ENCODE measurements at regions not wholly inside any gene's neighbourhood (a gene's known extent, or its start where the extent isn't known, plus 50 kb on each side); places are given as distances from the start of the nearest gene placed in this dataset.

- WGBS, 2 donors: 81 to 92% methylated on average over 22 of the region's 22 CpGs
- no peak for DNase-seq
These were observed 124.9 kb downstream of the OAT start for GRCh38 chr10:124293616-124294449.

GRCh38 chr10:124292911-124293615 lies 125.7 kb downstream of the OAT start:
- Histone ChIP-seq H3K36me3 (ENCODE audit: control insufficient read depth in 4 of 4, insufficient read depth in 4 of 4, low read length in 4 of 4) (no peaks in the 10 kb centered on the region), H3K9me3 (ENCODE audit: control insufficient read depth in 4 of 4, insufficient read depth in 3 of 4, low read length in 3 of 4) (peaks cover 0 to 2% (median 0%) of the 10 kb centered on the region in 4 donors), H3K27me3 (ENCODE audit: control insufficient read depth in 3 of 3, insufficient read depth in 3 of 3, low read length in 2 of 3) (no peaks in the 10 kb centered on the region), H3K27ac (ENCODE audit: low read depth in 1 of 2, low read length in 1 of 2) (no peak overlapping the region), H3K4me3 (no peak overlapping the region), H3K9ac (ENCODE audit: insufficient read depth in 1 of 2, low read length in 2 of 2) (no peak overlapping the region), H3K4me1 (ENCODE audit: control insufficient read depth in 5 of 5, insufficient read depth in 5 of 5, low read length in 5 of 5) (peaks cover 0 to 3% (median 0%) of the 10 kb centered on the region in 5 donors)
- ATAC-seq (ENCODE audit: insufficient read depth, low FRiP score) (no peak), DNase-seq (no peak)
- 94 to 97% methylated on average over 17 of the region's 17 CpGs for WGBS, 2 donors
- TF ChIP-seq CTCF (IDR thresholded peaks at IDR 0.05; ENCODE audit: control extremely low read depth, extremely low read depth): no peak

More at GRCh38 chr10:124293616-124294449, 124.9 kb downstream of the OAT start:
- Histone ChIP-seq H3K9me3 (ENCODE audit: control insufficient read depth in 4 of 4, insufficient read depth in 3 of 4, low read length in 3 of 4) (peaks cover 0 to 2% (median 0%) of the 10 kb centered on the region in 4 donors), H3K27me3 (ENCODE audit: control insufficient read depth in 3 of 3, insufficient read depth in 3 of 3, low read length in 2 of 3) (no peaks in the 10 kb centered on the region), H3K4me1 (ENCODE audit: control insufficient read depth in 5 of 5, insufficient read depth in 5 of 5, low read length in 5 of 5) (peaks cover 0 to 3% (median 0%) of the 10 kb centered on the region in 5 donors), H3K4me3 (no peak overlapping the region), H3K9ac (ENCODE audit: insufficient read depth in 1 of 2, low read length in 2 of 2) (no peak overlapping the region), H3K36me3 (ENCODE audit: control insufficient read depth in 4 of 4, insufficient read depth in 4 of 4, low read length in 4 of 4) (no peaks in the 10 kb centered on the region), H3K27ac (ENCODE audit: low read depth in 1 of 2, low read length in 1 of 2) (no peak overlapping the region)
- ATAC-seq (ENCODE audit: insufficient read depth, low FRiP score): no peak
- TF ChIP-seq CTCF (IDR thresholded peaks at IDR 0.05; ENCODE audit: control extremely low read depth, extremely low read depth): no peak

- H3K4me3 ChIP-seq: no peak overlapping the region
- H3K27ac ChIP-seq (ENCODE audit: low read depth in 1 of 2, low read length in 1 of 2): peak overlapping the region in 1 of 2 donors; percentile 54
- no peak for DNase-seq
- no peaks in the 10 kb centered on the region for H3K27me3 ChIP-seq (ENCODE audit: control insufficient read depth in 3 of 3, insufficient read depth in 3 of 3, low read length in 2 of 3)
- ATAC-seq (ENCODE audit: insufficient read depth, low FRiP score): peak; percentile 43
- whole genome bisulfite sequencing, 2 donors: 36 to 62% methylated on average over 13 to 14 of the region's 14 CpGs
- H3K9me3 ChIP-seq (ENCODE audit: control insufficient read depth in 4 of 4, insufficient read depth in 3 of 4, low read length in 3 of 4): peaks cover 0 to 2% (median 0%) of the 10 kb centered on the region in 4 donors
- no peak overlapping the region for H3K9ac ChIP-seq (ENCODE audit: insufficient read depth in 1 of 2, low read length in 2 of 2)
- TF ChIP-seq CTCF (IDR thresholded peaks at IDR 0.05; ENCODE audit: control extremely low read depth, extremely low read depth): no peak
- peaks cover 0 to 3% (median 0%) of the 10 kb centered on the region in 5 donors for H3K4me1 ChIP-seq (ENCODE audit: control insufficient read depth in 5 of 5, insufficient read depth in 5 of 5, low read length in 5 of 5)
- no peaks in the 10 kb centered on the region for H3K36me3 ChIP-seq (ENCODE audit: control insufficient read depth in 4 of 4, insufficient read depth in 4 of 4, low read length in 4 of 4)
These were observed 127.6 kb downstream of the OAT start for GRCh38 chr10:124291001-124291701.

All from lung (tissue), 11 donors.